Activated naive CD4-positive, alpha-beta T cell treated with Interleukin-2 at 50 U/mL for 16 hours (primary cell): ENCODE measurements at regions not wholly inside any gene's neighbourhood (a gene's known extent, or its start where the extent isn't known, plus 50 kb on each side); places are given as distances from the start of the nearest gene placed in this dataset.

Experiments used
- DNase-seq: peaks from one replicate; pipeline ENCODE4 v3.0.0-alpha.2; 2020

- DNase-seq: no peak
Measured at GRCh38 chr5:106167766-106168165, 1503.0 kb downstream of the EFNA5 start.

DNA sequence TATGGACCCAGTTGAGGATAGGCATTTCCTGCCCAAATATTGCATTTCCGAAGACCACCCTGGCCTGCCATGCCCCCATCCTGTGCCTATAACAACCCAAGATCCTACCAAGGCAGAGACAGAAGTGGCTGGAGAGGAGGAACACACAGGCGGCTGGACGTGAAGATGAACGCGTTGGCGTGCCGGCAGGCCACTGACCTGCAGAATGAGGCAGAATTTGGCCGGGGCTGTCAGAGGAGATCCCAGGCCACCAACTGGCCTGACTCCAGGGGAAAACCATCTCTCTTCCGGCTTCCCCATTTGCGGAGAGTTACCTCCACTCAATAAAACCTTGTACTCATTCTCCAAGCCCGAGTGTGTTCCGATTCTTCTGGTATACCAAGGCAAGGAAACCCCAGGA is 1507.5 kb downstream of the EFNA5 start:
- no peak for DNase-seq

DNA sequence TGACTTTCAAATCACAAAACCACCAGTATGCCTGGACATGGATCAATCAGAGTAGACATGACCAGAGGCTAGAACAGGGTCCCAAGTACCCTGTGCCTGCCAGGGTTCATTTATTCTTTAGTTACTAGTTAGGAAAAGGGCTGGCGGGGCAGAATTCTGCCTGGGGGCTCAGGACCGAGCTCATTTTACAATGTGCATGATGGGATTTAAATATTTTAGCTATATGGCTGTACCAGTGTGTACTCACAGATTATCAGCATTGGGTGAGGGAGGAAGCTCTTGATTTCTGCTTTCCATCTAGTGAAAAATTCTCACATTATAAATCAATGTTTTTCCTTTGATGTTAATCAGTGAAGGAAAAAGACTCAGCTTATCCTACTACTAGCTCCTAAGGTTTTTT is 1511.1 kb downstream of the EFNA5 start:
- DNase-seq: no peak

- no peak for DNase-seq
Measured at GRCh38 chr5:106154280-106154716, 1516.4 kb downstream of the EFNA5 start.

DNA sequence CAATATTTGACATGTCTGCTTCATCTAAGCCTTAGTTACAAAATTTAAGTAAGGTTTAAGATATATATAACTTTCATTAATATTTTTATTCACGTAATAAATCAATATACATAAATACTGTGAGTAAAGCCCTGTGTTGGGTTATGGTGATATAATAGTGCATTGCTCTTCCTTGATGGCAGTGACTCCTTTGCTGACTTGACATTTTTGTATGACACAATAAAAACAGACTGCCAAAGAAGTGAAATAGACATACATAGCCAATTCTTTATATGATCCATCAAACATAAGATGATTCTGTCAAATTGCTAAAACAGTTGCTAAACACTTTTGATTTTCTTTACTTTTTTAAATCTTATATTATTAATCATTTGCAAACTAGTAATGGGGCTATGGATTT is 1518.2 kb downstream of the EFNA5 start:
- DNase-seq: no peak

GRCh38 chr5:106142116-106142515 is 1528.6 kb downstream of the EFNA5 start:
- DNase-seq: no peak

GRCh38 chr5:106140101-106140500 is 1530.6 kb downstream of the EFNA5 start:
- DNase-seq: no peak

DNA sequence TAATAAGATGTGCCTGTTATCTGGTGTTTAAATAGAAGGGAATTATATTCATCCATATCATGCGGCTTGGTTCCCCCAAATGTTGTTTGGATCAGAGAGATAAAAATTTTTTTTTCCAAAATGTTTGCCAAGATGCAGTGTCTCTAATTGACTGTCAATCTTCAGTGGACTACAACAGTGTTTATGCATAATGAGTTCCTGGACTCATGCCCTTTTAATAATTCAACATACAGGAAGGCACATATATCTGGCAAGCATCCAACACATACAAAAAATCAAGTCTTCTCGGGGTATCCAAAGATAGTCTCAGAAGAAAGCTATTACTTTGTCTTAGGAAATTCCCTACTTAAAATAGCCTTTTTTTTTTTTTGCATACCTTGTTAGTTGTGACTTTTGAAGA is 1534.7 kb downstream of the EFNA5 start:
- no peak for DNase-seq

DNA sequence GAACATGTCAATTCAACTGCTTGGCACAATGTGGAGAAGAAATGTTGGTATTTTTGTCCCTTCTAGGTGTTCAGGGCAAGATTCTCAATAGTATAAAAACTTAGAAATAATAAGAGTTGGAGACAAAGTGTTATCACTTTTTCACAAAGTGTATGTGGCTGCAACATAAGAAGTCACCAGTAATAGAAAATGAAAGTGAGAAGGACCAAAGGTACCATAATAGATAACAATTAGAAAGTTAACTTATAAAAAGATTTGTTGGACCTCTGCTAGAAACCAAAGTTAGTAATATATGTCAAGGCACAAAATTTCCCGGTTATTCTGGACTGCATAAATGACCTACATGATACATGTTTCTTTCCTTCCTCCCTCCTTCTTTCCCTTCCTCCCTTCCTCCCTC is 1535.3 kb downstream of the EFNA5 start:
- DNase-seq: no peak

- DNase-seq: no peak
Measured at GRCh38 chr5:106134549-106134948, 1536.2 kb downstream of the EFNA5 start.

- no peak for DNase-seq
Measured at GRCh38 chr5:106127985-106128384, 1542.8 kb downstream of the EFNA5 start.

- DNase-seq: no peak
Measured at GRCh38 chr5:106127341-106127781, 1543.4 kb downstream of the EFNA5 start.

DNA sequence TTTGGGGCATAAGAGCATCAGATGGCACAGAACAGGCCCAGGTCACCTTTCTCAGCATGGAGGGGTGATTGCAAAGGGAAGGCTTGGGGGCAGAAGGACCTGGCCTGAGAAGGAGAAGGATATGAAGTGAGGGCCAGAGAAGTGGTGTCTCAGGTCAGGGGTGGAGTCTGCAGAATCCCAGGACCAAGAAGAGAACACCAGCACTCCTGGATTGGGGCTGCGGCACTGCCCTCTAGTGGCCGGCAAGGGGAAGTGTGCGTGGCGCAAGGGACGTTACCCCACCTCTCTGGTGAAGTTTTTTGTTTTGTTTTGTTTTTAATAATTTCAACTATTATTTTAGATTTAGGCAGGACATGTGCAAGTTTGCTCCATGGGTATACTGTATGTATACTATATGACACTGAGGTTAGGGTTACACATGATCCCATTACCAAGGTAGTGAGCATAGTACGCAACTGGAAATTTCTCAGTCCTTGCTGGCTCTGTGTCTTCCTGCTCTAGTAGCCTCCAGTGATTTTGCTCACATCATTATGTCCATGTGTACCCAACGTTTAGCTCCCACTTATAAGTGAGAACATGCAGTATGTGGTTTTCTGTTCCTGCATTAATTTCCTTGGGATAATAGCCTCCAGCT is 1548.6 kb downstream of the EFNA5 start:
- no peak for DNase-seq

- no peak for DNase-seq
Measured at GRCh38 chr5:106116682-106117081, 1554.1 kb downstream of the EFNA5 start.

DNA sequence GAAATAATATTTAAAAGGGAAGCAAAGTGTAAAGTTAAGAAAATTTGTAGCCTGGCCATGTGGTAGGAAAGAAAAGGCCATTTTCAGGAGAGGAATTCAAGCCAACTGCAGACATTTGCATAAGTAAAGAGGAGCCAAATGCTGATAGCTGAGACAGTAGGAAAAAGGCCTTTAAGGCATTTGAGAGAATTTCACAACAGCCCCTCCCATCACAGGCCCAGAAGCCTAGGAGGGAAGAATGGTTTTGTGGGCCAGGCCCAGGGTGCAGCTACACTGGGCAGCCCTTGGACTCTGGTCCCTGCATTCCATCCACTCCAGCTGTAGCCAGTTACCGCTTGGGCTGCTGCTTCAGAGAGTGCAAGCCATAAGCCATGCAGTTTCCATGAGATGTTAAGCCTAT is 1556.8 kb downstream of the EFNA5 start:
- no peak for DNase-seq

GRCh38 chr5:106106384-106106783 is 1564.4 kb downstream of the EFNA5 start:
- DNase-seq: no peak

- DNase-seq: no peak
Measured at GRCh38 chr5:106097340-106097739, 1573.4 kb downstream of the EFNA5 start.

DNA sequence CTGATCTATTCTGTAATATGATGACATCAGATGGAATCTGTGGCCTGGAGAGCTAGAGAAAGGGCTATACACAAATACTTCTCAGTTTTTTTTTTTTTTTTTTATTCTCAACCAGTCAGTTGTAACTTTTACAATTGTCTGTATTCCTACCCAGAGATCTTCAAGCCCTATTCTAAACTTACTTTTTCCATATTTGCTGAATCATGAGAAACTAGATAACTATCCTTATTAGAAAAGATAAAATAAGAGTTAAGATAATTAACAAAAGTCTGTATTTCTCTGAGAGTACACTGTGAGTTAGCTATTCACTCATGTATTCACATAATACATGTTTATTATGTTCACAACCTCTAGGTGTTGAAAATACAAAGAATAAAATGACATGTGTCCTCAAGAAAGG is 1575.9 kb downstream of the EFNA5 start:
- DNase-seq: no peak

DNA sequence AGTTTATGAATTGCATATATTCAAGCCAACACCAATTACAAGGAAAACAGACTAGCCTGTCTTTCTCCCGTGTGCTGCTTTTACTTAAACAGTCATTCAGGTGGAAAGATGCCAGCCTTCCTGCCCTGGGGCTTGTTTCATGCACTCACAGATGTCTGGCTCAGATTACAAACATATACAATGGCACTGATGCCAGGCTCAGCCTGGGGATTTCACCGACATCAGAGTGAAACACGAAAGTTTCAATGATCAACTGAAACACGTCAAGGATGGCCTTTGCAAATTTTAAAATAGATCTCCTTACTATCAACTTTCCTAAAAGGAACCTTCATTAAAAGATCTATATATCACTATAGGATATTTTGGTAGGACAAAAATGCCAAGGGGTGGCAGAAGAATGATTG is 1576.5 kb downstream of the EFNA5 start:
- DNase-seq: no peak

DNA sequence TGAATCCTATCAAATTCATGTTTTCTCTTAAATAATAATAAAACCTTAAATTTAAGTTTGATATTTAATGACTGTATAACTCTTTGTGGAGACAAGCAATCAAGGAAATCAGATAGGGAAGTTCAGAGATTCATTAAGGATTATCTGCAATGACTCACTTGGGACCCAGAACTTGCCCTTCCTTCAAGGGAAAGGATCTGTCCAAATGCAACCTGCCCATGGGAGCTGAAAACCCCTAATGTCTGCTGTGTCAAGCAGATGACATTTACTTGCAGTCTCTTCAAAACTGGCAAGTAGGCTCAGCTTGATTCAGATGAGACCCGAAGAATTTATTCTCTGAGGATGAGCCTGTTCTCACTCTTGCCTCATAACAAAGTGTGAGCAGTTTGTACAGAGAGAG is 1577.6 kb downstream of the EFNA5 start:
- DNase-seq: no peak

DNA sequence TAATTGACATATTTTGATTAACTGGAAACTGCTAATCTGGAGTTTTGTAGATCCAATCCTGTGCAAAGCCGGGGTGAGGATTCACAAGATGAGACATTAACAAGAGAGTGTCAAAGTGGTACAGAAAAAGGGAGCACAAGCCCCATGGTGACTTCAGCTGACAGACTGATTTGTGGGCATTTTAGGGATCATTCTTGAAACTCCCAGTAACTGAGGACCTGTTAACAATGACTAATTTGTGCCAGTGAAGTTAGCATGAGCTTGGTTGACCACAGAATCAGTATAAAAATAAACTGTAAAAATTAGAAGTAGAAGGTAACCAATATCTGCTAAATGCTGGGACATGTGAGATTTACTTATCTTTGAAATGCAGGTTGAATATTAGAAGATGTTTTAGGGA is 1578.3 kb downstream of the EFNA5 start:
- no peak for DNase-seq

DNA sequence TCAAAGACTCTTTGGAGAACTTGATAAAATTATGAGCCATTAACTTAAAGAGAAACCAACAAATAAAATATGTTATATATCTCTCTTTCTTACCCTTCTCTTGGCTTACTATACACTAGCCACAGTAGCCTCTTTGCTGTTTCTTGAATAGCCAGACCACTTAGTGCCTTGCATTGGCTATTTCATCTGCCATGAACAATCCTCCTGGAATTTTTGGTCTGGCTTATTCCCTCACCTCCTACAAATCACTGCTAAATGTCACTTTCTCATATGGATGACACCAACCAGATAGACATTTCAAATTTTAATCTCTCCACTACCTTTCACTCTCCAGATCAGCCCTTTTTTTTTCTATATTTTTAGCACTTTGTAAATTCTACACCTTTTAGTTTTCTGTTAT is 1581.7 kb downstream of the EFNA5 start:
- DNase-seq: no peak

DNA sequence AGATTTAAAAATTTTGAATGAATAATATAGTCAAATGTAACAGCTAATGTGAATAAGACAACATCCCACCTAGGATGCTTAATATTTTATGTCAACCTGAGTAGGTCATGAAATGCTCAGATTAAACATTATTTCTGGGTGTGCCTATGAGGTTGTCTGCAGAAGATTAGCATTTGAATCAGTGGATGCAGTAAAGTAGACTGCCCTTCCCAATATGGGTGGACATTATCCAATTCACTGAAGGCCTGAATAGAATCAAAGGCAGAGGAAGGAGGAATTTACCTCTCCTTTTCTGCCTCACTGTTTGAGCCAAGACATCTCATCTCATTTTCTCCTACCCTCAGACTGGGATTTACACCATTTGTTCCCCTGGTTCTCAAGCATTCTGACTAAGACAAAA is 1582.3 kb downstream of the EFNA5 start:
- no peak for DNase-seq

DNA sequence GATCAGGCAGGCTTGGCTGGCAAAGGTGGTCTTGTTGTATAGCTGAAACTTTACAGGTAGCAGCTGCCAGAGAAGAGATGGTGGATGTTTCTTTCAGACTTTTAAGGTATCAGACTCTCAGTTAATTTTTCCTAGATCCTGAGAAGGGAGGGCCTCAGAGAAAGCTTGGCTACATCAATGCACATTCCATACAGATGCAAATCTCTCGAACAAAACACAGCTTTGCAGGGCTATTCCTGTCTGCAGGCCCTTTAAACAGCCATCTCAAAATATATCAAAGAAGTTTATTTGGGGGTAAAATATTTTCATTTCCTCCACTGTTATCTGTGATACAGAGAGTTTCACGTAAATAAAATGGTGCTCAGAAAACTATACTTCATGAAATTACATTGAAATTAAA is 1584.4 kb downstream of the EFNA5 start:
- no peak for DNase-seq

- no peak for DNase-seq
Measured at GRCh38 chr5:106085556-106085955, 1585.2 kb downstream of the EFNA5 start.

DNA sequence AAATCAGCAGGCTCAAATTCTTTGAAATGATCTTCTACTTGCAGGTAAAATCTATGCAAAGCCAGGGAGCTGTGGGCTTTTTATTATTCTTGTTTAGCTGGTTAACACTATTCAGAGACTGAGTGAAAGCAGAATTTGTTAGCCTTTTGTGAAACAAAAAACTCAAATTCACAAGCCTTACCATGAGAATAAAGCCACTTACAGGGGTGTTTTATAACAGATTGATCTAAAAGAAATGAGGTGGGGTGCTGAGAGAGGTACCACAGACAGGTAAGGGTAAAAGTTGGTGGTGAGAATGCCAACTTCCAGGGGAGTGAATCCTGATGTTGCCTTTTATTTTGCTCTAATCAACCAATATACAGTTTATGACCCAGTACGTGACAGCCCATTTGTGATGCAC is 1585.6 kb downstream of the EFNA5 start:
- DNase-seq: no peak
